Stimulated activated effector memory CD8-positive, alpha-beta T cell treated with anti-CD3 and anti-CD28 coated beads, Interleukin-12 subunit alpha, Interleukin-12 subunit beta, amount 100 ng/mL, for 72 hours (primary cell): ENCODE measurements at regions not wholly inside any gene's neighbourhood (a gene's known extent, or its start where the extent isn't known, plus 50 kb on each side); places are given as distances from the start of the nearest gene placed in this dataset.

Source experiments
- ATAC-seq: fragments of 150-1000 bp; cut with Tn5 transposase; 2 replicates; pipeline ENCODE4 v1.10.0; 2021
- DNase-seq, 2 donors: peaks; one replicate each; pipeline ENCODE4 v3.0.0; 2021 to 2022; ENCODE audit warnings: low spot score in 2 of 2
- H3K27ac Mint-ChIP-seq: one replicate; pipeline ENCODE4 v1.8.0; 2022; ENCODE audit warnings: mild to moderate bottlenecking, mixed read lengths
- H3K36me3 Mint-ChIP-seq: one replicate; pipeline ENCODE4 v1.8.0; 2022; ENCODE audit warnings: mild to moderate bottlenecking, mixed read lengths
- H3K4me1 Mint-ChIP-seq: one replicate; pipeline ENCODE4 v1.8.0; 2022; ENCODE audit warnings: mixed read lengths
- H3K4me3 Mint-ChIP-seq: one replicate; pipeline ENCODE4 v1.8.0; 2022; ENCODE audit warnings: mild to moderate bottlenecking, mixed read lengths
- H3K9me3 Mint-ChIP-seq: one replicate; pipeline ENCODE4 v1.8.0; 2022; ENCODE audit warnings: mixed read lengths

- DNase-seq (no peak), ATAC-seq (no peak)
- no peak overlapping the region for H3K27ac Mint-ChIP-seq
- H3K4me3 Mint-ChIP-seq: no peak overlapping the region
- H3K36me3 Mint-ChIP-seq: no peaks in the 10 kb centered on the region
- H3K4me1 Mint-ChIP-seq: no peaks in the 10 kb centered on the region
- H3K9me3 Mint-ChIP-seq: no peaks in the 10 kb centered on the region
Measured at GRCh38 chr5:82397741-82398320, 119.7 kb upstream of the RPS23 start.

GRCh38 chr5:82396871-82397514 lies 118.8 kb upstream of the RPS23 start:
- no peak for ATAC-seq
- H3K36me3 Mint-ChIP-seq: no peaks in the 10 kb centered on the region
- no peak overlapping the region for H3K27ac Mint-ChIP-seq
- no peaks in the 10 kb centered on the region for H3K9me3 Mint-ChIP-seq
- H3K4me1 Mint-ChIP-seq: no peaks in the 10 kb centered on the region
- no peak overlapping the region for H3K4me3 Mint-ChIP-seq
- no peak for DNase-seq

GRCh38 chr5:82396396-82396795 lies 118.2 kb upstream of the RPS23 start:
- H3K9me3 Mint-ChIP-seq: no peaks in the 10 kb centered on the region
- H3K4me3 Mint-ChIP-seq: no peak overlapping the region
- DNase-seq (no peak), ATAC-seq (no peak)
- H3K4me1 Mint-ChIP-seq: no peaks in the 10 kb centered on the region
- no peaks in the 10 kb centered on the region for H3K36me3 Mint-ChIP-seq
- H3K27ac Mint-ChIP-seq: no peak overlapping the region

- ATAC-seq (no peak), DNase-seq (no peak)
- no peak overlapping the region for H3K27ac Mint-ChIP-seq
- no peak overlapping the region for H3K4me3 Mint-ChIP-seq
- H3K4me1 Mint-ChIP-seq: peaks cover 6% of the 10 kb centered on the region
- no peaks in the 10 kb centered on the region for H3K9me3 Mint-ChIP-seq
- no peaks in the 10 kb centered on the region for H3K36me3 Mint-ChIP-seq
Measured at GRCh38 chr5:82393951-82394350, 115.8 kb upstream of the RPS23 start.

- DNase-seq (no peak), ATAC-seq (no peak)
- no peaks in the 10 kb centered on the region for H3K9me3 Mint-ChIP-seq
- H3K27ac Mint-ChIP-seq: no peak overlapping the region
- no peaks in the 10 kb centered on the region for H3K36me3 Mint-ChIP-seq
- no peak overlapping the region for H3K4me3 Mint-ChIP-seq
- H3K4me1 Mint-ChIP-seq: peaks cover 13% of the 10 kb centered on the region
Measured at GRCh38 chr5:82390088-82390487, 111.9 kb upstream of the RPS23 start.

GRCh38 chr5:82389347-82389746 lies 111.2 kb upstream of the RPS23 start:
- peaks cover 13% of the 10 kb centered on the region for H3K4me1 Mint-ChIP-seq
- no peaks in the 10 kb centered on the region for H3K36me3 Mint-ChIP-seq
- no peaks in the 10 kb centered on the region for H3K9me3 Mint-ChIP-seq
- H3K27ac Mint-ChIP-seq: peak overlapping the region; percentile 80
- DNase-seq (no peak), ATAC-seq (peak; percentile 47)
- peak overlapping the region; percentile 32 for H3K4me3 Mint-ChIP-seq

- ATAC-seq (no peak), DNase-seq (no peak)
- H3K27ac Mint-ChIP-seq: peak overlapping the region; percentile 80
- peaks cover 13% of the 10 kb centered on the region for H3K4me1 Mint-ChIP-seq
- no peaks in the 10 kb centered on the region for H3K9me3 Mint-ChIP-seq
- H3K4me3 Mint-ChIP-seq: no peak overlapping the region
- no peaks in the 10 kb centered on the region for H3K36me3 Mint-ChIP-seq
Measured at GRCh38 chr5:82388181-82388580, 110.0 kb upstream of the RPS23 start.

- ATAC-seq (no peak), DNase-seq (no peak)
- H3K4me1 Mint-ChIP-seq: peaks cover 13% of the 10 kb centered on the region
- H3K36me3 Mint-ChIP-seq: no peaks in the 10 kb centered on the region
- no peaks in the 10 kb centered on the region for H3K9me3 Mint-ChIP-seq
- no peak overlapping the region for H3K27ac Mint-ChIP-seq
- no peak overlapping the region for H3K4me3 Mint-ChIP-seq
Measured at GRCh38 chr5:82387819-82388166, 109.6 kb upstream of the RPS23 start.

GRCh38 chr5:82387001-82387818 lies 109.1 kb upstream of the RPS23 start:
- H3K36me3 Mint-ChIP-seq: no peaks in the 10 kb centered on the region
- ATAC-seq (no peak), DNase-seq (no peak)
- no peak overlapping the region for H3K4me3 Mint-ChIP-seq
- no peak overlapping the region for H3K27ac Mint-ChIP-seq
- H3K4me1 Mint-ChIP-seq: peaks cover 13% of the 10 kb centered on the region
- H3K9me3 Mint-ChIP-seq: no peaks in the 10 kb centered on the region

GRCh38 chr5:82386576-82386975 lies 108.4 kb upstream of the RPS23 start:
- no peak for DNase-seq
- no peak overlapping the region for H3K4me3 Mint-ChIP-seq
- H3K4me1 Mint-ChIP-seq: peaks cover 13% of the 10 kb centered on the region
- H3K27ac Mint-ChIP-seq: no peak overlapping the region
- ATAC-seq: no peak
- H3K9me3 Mint-ChIP-seq: no peaks in the 10 kb centered on the region
- no peaks in the 10 kb centered on the region for H3K36me3 Mint-ChIP-seq

- Mint-ChIP-seq H3K27ac (no peak overlapping the region), H3K9me3 (no peaks in the 10 kb centered on the region), H3K36me3 (no peaks in the 10 kb centered on the region), H3K4me3 (no peak overlapping the region), H3K4me1 (peaks cover 9% of the 10 kb centered on the region)
- no peak for ATAC-seq
- DNase-seq: no peak
Measured at GRCh38 chr5:82384034-82384750, 106.0 kb upstream of the RPS23 start.

GRCh38 chr5:82381591-82381990 lies 103.4 kb upstream of the RPS23 start:
- H3K9me3 Mint-ChIP-seq: no peaks in the 10 kb centered on the region
- no peak for ATAC-seq
- H3K27ac Mint-ChIP-seq: no peak overlapping the region
- no peak overlapping the region for H3K4me3 Mint-ChIP-seq
- DNase-seq: no peak
- no peaks in the 10 kb centered on the region for H3K4me1 Mint-ChIP-seq
- no peaks in the 10 kb centered on the region for H3K36me3 Mint-ChIP-seq

- Mint-ChIP-seq H3K4me3 (no peak overlapping the region), H3K27ac (no peak overlapping the region), H3K9me3 (peaks cover 3% of the 10 kb centered on the region)
Measured at GRCh38 chr5:82376307-82376706, 98.2 kb upstream of the RPS23 start.

GRCh38 chr5:82375488-82376244 lies 97.5 kb upstream of the RPS23 start:
- ATAC-seq (no peak), DNase-seq (no peak)
- Mint-ChIP-seq H3K4me1 (peaks cover 13% of the 10 kb centered on the region), H3K36me3 (no peaks in the 10 kb centered on the region), H3K9me3 (peaks cover 3% of the 10 kb centered on the region), H3K27ac (no peak overlapping the region), H3K4me3 (no peak overlapping the region)

More at GRCh38 chr5:82376307-82376706, 98.2 kb upstream of the RPS23 start:
- DNase-seq (no peak), ATAC-seq (no peak)
- no peaks in the 10 kb centered on the region for H3K36me3 Mint-ChIP-seq
- peaks cover 13% of the 10 kb centered on the region for H3K4me1 Mint-ChIP-seq

GRCh38 chr5:82374637-82375036 lies 96.5 kb upstream of the RPS23 start:
- Mint-ChIP-seq H3K4me1 (peaks cover 13% of the 10 kb centered on the region), H3K27ac (no peak overlapping the region), H3K9me3 (peaks cover 3% of the 10 kb centered on the region), H3K4me3 (no peak overlapping the region), H3K36me3 (no peaks in the 10 kb centered on the region)
- no peak for DNase-seq
- peak; percentile 75 for ATAC-seq
